Glutamatergic neuron (in vitro differentiated cells): ENCODE measurements at regions not wholly inside any gene's neighbourhood (a gene's known extent, or its start where the extent isn't known, plus 50 kb on each side); places are given as distances from the start of the nearest gene placed in this dataset.

Experiments
- DNase-seq: peaks from one replicate; pipeline ENCODE4 v3.0.0; 2022
- H3K27ac Mint-ChIP-seq: one replicate; pipeline ENCODE4 v1.8.0; 2020; ENCODE audit warnings: mild to moderate bottlenecking, mixed read lengths, inconsistent platforms; ENCODE audit not compliant: unreplicated experiment
- H3K27me3 Mint-ChIP-seq: one replicate; pipeline ENCODE4 v1.8.0; 2020; ENCODE audit warnings: mild to moderate bottlenecking, moderate library complexity, mixed read lengths, inconsistent platforms; ENCODE audit not compliant: unreplicated experiment
- H3K36me3 Mint-ChIP-seq: one replicate; pipeline ENCODE4 v1.8.0; 2020; ENCODE audit warnings: mild to moderate bottlenecking, mixed read lengths, inconsistent platforms; ENCODE audit not compliant: unreplicated experiment
- H3K4me1 Mint-ChIP-seq: one replicate; pipeline ENCODE4 v1.8.0; 2020; ENCODE audit warnings: mild to moderate bottlenecking, low read depth, mixed read lengths, inconsistent platforms; ENCODE audit not compliant: unreplicated experiment
- H3K4me3 Mint-ChIP-seq: one replicate; pipeline ENCODE4 v1.8.0; 2020; ENCODE audit warnings: mild to moderate bottlenecking, mixed read lengths, inconsistent platforms; ENCODE audit not compliant: unreplicated experiment
- H3K9me3 Mint-ChIP-seq: one replicate; pipeline ENCODE4 v1.8.0; 2020; ENCODE audit warnings: mild to moderate bottlenecking, moderate library complexity, mixed read lengths, inconsistent platforms; ENCODE audit not compliant: unreplicated experiment
- CTCF ChIP-seq: fragments of 200-600 bp; sonication (generic); IDR thresholded peaks from one replicate; pipeline ENCODE4 v1.5.0; 2021; ENCODE audit not compliant: partially characterized antibody, unreplicated experiment

DNA sequence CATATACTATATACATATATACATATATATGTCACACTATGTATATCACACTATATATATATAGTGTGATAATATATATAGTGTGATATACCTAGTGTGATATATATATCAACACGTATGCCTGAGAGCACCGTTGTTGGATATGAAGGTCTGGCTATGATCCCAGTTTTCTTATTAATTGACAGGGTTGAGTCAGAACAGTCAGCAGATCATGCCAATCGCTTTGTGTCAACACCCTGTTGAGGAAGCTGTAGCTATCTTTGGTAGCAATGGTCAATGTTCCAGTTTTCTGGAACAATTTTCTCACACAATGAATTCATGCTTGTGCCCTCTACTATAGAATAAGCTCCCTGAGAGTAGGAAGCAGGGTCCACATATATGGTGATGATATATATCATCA lies 496.0 kb upstream of the AGA start:
- H3K27me3 Mint-ChIP-seq, result no peaks in the 10 kb centered on the region
- no peak for TF ChIP-seq CTCF
- no peak overlapping the region for H3K4me3 Mint-ChIP-seq
- H3K9me3 Mint-ChIP-seq, result no peaks in the 10 kb centered on the region
- DNase-seq, result no peak
- H3K4me1 Mint-ChIP-seq, result no peaks in the 10 kb centered on the region
- no peaks in the 10 kb centered on the region for H3K36me3 Mint-ChIP-seq
- no peak overlapping the region for H3K27ac Mint-ChIP-seq

GRCh38 chr4:177945268-177945667 lies 503.0 kb upstream of the AGA start:
- no peak for TF ChIP-seq CTCF

DNA sequence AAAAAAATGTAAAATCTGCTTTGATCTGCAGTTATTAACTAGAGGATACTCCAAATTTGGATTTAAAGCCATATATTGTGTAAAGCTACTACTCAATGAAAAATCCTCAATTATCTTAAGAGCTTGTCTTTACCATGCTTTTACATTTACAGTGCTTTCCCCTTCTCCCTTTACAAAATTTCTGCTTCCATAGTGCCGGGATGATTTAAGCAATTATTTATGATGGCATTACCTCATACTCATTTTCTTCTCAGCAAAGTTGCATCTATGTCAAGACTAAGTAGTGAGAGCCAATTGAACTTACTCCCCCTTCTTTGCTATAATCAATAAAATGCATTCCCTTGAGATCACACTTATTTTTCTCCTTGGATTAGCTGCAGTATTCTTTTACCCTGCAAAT lies 505.4 kb upstream of the AGA start:
- no peak for DNase-seq
- TF ChIP-seq CTCF, result no peak
- H3K36me3 Mint-ChIP-seq, result no peaks in the 10 kb centered on the region
- H3K27ac Mint-ChIP-seq, result no peak overlapping the region
- H3K27me3 Mint-ChIP-seq, result no peaks in the 10 kb centered on the region
- no peak overlapping the region for H3K4me3 Mint-ChIP-seq
- H3K4me1 Mint-ChIP-seq, result no peaks in the 10 kb centered on the region
- no peaks in the 10 kb centered on the region for H3K9me3 Mint-ChIP-seq

More at GRCh38 chr4:177945268-177945667, 503.0 kb upstream of the AGA start:
- Mint-ChIP-seq H3K4me1 (no peaks in the 10 kb centered on the region), H3K27me3 (no peaks in the 10 kb centered on the region), H3K9me3 (no peaks in the 10 kb centered on the region), H3K36me3 (no peaks in the 10 kb centered on the region), H3K4me3 (no peak overlapping the region), H3K27ac (no peak overlapping the region)
- DNase-seq, result no peak

GRCh38 chr4:177948853-177949252 lies 506.6 kb upstream of the AGA start:
- no peaks in the 10 kb centered on the region for H3K36me3 Mint-ChIP-seq
- no peak for DNase-seq
- no peak overlapping the region for H3K4me3 Mint-ChIP-seq
- H3K27me3 Mint-ChIP-seq, result no peaks in the 10 kb centered on the region
- H3K4me1 Mint-ChIP-seq, result no peaks in the 10 kb centered on the region
- H3K27ac Mint-ChIP-seq, result no peak overlapping the region
- no peak for TF ChIP-seq CTCF
- no peaks in the 10 kb centered on the region for H3K9me3 Mint-ChIP-seq

- Mint-ChIP-seq H3K27ac (no peak overlapping the region), H3K4me1 (no peaks in the 10 kb centered on the region), H3K4me3 (no peak overlapping the region), H3K36me3 (no peaks in the 10 kb centered on the region), H3K9me3 (no peaks in the 10 kb centered on the region), H3K27me3 (no peaks in the 10 kb centered on the region)
- no peak for TF ChIP-seq CTCF
- no peak for DNase-seq
Observed at GRCh38 chr4:177951026-177951425, 508.8 kb upstream of the AGA start.
